BE2C (cell line): ENCODE measurements at regions not wholly inside any gene's neighbourhood (a gene's known extent, or its start where the extent isn't known, plus 50 kb on each side); places are given as distances from the start of the nearest gene placed in this dataset.

Experiments used
- DNase-seq: peaks from one replicate; pipeline ENCODE4 v3.0.0-alpha.2; 2020
- H3K27me3 ChIP-seq: fragments of 250-450 bp; sonication (Bioruptor Pico); 2 replicates; pipeline ENCODE4 v1.5.1; 2020; ENCODE audit warnings: mild to moderate bottlenecking
- H3K36me3 ChIP-seq: fragments of 250-450 bp; sonication (Bioruptor Pico); 2 replicates; pipeline ENCODE4 v1.5.1; 2020; ENCODE audit warnings: mild to moderate bottlenecking
- H3K4me1 ChIP-seq: fragments of 250-450 bp; sonication (Bioruptor Pico); 2 replicates; pipeline ENCODE4 v1.5.1; 2020
- H3K4me3 ChIP-seq: 2 replicates; pipeline ENCODE4 v1.5.1; 2011; ENCODE audit warnings: low read depth, low read length
- H3K9me3 ChIP-seq: fragments of 250-450 bp; sonication (Bioruptor Pico); 2 replicates; pipeline ENCODE4 v1.5.1; 2020
- CTCF ChIP-seq: IDR thresholded peaks from 2 replicates; pipeline ENCODE4 v1.5.1; 2012; ENCODE audit warnings: mild to moderate bottlenecking, low read depth, low read length

GRCh38 chr4:123996718-123997510 lies 600.3 kb downstream of the SPRY1 start:
- Histone ChIP-seq H3K4me1 (no peaks in the 10 kb centered on the region), H3K27me3 (no peaks in the 10 kb centered on the region), H3K9me3 (no peaks in the 10 kb centered on the region), H3K4me3 (no peak overlapping the region), H3K36me3 (no peaks in the 10 kb centered on the region)
- DNase-seq = no peak
- TF ChIP-seq CTCF = no peak

- no peaks in the 10 kb centered on the region for H3K27me3 ChIP-seq
- no peak for TF ChIP-seq CTCF
- no peaks in the 10 kb centered on the region for H3K4me1 ChIP-seq
- no peaks in the 10 kb centered on the region for H3K36me3 ChIP-seq
- no peak overlapping the region for H3K4me3 ChIP-seq
- no peak for DNase-seq
- no peaks in the 10 kb centered on the region for H3K9me3 ChIP-seq
These were observed 601.3 kb downstream of the SPRY1 start for GRCh38 chr4:123997776-123998449.

- H3K36me3 ChIP-seq = no peaks in the 10 kb centered on the region
- no peak for DNase-seq
- TF ChIP-seq CTCF = no peak
These were observed 603.6 kb downstream of the SPRY1 start for GRCh38 chr4:124000233-124000632.

GRCh38 chr4:124015766-124016165 lies 619.2 kb downstream of the SPRY1 start:
- TF ChIP-seq CTCF = no peak
- Histone ChIP-seq H3K36me3 (no peaks in the 10 kb centered on the region), H3K4me3 (no peak overlapping the region), H3K9me3 (no peaks in the 10 kb centered on the region), H3K4me1 (no peaks in the 10 kb centered on the region), H3K27me3 (no peaks in the 10 kb centered on the region)
- no peak for DNase-seq

More at GRCh38 chr4:124000233-124000632, 603.6 kb downstream of the SPRY1 start:
- no peak overlapping the region for H3K4me3 ChIP-seq
- no peaks in the 10 kb centered on the region for H3K27me3 ChIP-seq
- H3K9me3 ChIP-seq = no peaks in the 10 kb centered on the region
- H3K4me1 ChIP-seq = no peaks in the 10 kb centered on the region

- no peak for TF ChIP-seq CTCF
- no peak overlapping the region for H3K4me3 ChIP-seq
- H3K4me1 ChIP-seq = no peaks in the 10 kb centered on the region
- H3K36me3 ChIP-seq = no peaks in the 10 kb centered on the region
- no peak for DNase-seq
- H3K27me3 ChIP-seq = no peaks in the 10 kb centered on the region
- H3K9me3 ChIP-seq = no peaks in the 10 kb centered on the region
These were observed 620.7 kb downstream of the SPRY1 start for GRCh38 chr4:124017185-124017785.
